HG03060 (cell line): ENCODE measurements at regions not wholly inside any gene's neighbourhood (a gene's known extent, or its start where the extent isn't known, plus 50 kb on each side); places are given as distances from the start of the nearest gene placed in this dataset.

ENCODE experiments used
- ATAC-seq: cut with Tn5 transposase; IDR thresholded peaks from one replicate; pipeline ENCODE4 v1.9.1; 2021; ENCODE audit warnings: low read depth, moderate number of reproducible peaks; ENCODE audit not compliant: unreplicated experiment

DNA sequence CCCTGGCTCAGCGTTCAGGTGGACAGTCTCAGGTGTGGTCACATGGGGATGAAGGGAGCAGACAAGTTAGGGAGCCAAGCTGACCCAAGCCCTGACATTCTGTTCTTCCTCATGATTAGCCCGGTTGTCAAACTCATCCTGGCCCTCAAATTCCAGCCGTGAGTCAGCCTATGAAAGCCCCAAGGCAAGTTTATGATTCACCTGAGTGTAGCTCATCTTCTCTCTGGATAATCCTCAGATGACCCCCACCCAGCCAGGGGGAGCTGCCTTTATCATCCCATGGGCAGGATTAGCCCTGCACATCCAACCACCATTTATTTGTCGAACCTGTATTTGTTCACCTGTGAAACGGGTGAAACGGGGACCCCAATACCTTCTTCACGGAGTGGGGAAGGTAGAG is 161.9 kb downstream of the DHX35 start:
- no peak for ATAC-seq

DNA sequence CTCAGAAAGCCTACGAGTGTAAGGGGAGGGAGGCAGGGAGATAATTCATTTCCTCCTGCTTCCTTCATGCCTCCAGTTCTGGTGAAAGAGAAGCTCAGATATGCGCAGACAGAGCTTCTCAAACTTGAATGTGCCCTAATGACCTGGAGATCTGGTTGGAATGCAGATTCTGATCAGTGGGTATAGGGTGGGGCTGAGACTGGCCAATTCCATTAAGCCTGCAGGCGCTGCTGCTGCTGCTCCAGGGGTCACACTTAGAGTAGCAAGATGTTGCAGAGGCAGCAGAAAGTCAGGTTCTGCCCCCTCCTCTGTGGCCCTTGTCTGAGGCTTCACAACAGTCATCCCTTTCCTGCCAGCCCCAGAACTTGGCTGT is 161.0 kb downstream of the DHX35 start:
- no peak for ATAC-seq

DNA sequence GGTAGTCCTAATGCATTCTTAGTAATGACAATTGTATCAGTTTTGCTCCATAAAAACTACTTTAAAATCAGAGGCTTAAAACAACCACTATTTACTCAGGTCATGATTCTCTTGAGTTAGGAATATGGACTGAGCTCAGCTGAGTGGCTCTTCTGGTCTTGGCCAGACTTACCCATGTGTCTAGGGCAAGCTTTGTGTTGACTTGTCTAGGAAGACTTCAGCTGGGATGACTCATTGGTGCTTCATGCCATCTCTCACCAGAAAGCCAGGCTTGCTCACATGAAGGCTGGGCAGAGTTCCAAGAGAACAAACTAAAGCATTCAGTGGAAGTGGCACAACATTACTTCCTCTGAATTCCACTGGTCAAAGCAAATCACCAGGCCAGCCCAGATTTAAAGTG is 155.3 kb downstream of the DHX35 start:
- no peak for ATAC-seq

DNA sequence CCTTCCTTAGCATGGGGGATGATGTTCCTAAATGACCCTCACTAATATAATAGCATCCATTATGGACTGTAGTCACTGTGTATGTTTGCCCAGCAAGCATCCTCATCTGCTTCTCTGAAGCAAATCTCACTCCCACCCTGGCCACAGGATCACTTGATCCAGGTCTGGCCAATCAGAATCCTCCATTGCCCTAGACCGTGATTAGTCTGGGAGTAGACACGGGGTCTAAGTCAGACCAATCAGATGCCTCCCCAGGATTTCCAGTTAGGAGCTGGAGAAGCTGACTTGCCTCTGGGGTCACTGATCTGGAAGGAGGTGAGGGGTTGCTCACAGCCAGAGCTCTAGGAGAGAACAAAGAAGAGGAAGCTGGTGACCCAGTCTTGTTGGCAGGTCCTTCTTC is 153.9 kb downstream of the DHX35 start:
- ATAC-seq = no peak

DNA sequence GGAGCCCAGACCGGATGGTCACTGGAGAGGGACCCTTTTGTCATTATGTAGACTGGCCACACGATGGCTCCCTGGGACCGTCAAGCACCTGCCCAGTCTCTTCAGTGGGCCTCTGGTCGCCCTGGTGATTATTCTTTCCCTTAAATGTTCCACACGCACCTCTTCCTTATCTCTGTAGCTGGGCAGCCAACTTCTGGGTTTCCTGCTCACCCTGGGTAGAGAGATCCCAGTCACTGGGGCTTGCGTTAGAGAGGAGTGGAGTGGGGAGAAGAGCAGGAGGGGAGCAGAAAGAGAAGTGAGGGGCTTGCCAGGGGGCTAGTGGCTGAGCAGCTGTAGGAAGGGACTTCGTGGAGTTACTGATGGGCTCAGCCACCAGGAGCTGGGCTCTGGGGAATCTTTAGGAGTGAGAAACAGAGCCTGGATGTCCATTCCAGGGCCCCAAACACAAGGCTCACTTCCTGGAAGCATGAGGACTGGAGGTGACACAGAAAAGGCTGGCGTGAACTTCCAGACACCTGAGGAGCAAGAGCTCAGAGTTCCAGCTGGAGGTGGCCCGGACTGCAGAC is 150.1 kb downstream of the DHX35 start:
- no peak for ATAC-seq

DNA sequence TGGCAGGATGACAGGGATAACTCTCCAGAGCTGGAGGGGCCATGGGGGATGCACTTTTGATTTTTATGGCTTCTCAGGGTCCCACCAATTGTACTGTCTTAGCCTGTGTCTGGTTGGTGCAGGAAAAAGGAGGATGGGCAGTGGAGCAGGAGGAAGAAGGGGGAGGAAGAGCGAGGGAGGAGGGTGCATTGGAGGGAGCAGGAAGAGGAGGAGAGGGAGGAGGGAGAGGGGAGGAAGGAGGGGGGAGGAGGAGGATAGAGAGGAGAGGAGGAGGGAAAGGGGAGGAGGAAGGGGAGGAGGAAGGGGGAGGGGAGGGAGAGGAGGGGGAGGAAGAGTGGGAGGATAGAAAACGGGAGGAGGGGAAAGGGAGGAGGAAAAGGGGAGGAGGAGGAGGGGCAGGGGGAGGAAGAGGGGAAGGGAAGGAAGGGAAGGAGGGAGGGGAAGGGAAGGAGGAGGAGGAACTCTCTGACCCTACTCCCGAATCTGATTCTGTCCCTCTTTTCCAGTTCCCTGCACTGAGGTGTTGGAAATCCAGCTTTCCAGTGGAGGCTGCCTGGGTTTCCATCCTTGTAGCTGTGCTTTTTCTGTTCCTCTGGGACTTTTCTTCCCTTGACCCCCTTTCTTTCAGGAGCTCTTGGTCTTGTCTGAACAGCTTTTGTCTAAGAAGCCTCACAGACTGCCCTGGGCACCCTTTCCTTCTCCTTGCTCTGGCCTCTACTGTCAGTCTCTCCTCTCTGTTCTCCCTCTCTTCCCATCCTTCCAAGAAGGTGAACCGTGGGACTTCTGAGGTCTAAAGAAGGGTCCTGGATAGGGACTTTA is 149.4 kb downstream of the DHX35 start:
- ATAC-seq = no peak

DNA sequence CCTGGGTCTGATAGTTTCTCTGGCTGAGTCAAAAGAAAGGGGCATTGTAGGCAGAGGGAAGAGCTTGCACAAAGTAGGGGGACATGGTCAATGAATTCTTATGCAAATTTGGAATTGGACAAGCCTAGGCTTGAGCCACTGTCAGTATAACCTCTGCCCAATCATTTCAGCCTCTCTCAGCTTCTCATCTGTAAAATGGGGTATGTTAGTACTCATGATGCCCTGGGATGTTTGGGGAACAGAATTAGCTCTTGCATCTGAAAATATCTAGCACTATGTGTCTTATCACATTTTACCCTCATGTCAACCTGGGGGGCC is 148.6 kb downstream of the DHX35 start:
- ATAC-seq = no peak

DNA sequence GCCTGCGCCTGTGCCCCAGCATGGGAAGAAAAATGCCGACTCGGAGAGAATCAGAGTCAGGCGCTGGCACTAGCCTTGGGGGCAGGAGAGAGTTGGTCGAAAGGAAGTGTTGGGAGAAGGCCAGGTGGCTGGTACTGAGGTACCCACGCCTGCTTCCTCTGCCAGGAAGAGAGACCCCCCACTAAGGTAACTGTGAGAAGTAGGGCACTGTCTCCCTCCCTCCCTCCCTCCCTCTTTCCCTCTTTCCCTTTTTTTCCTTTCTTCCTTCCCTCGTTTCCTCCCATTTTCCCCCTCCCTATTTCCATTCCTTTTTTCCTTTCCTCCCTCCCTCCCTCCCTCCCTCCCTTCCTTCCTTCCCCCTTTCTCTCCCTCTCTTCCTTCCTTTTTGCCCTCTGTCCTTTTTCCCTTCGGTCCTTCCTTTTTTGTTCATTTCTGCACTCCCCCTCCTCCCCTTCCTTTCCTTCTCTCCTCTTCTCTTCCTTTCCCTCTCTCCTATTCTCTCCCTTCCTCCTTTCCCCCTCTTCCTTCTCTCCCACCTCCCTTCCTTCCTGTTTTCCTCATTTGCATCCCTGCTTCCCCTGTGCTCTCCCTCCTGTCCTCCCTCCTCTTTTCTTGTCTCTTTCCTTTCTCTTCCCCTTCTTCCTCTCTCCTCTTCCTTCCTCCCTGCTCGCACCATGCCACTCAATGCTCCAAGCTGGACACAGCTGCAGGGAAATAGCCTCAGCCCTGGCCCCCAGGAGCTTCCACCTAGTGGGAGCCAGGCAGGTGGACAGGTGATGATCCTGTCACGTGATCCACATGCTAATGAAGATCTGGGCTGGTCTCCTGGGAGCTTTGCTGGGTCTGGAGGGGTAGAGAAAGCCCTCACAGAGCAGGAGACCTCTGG is 148.0 kb downstream of the DHX35 start:
- no peak for ATAC-seq

DNA sequence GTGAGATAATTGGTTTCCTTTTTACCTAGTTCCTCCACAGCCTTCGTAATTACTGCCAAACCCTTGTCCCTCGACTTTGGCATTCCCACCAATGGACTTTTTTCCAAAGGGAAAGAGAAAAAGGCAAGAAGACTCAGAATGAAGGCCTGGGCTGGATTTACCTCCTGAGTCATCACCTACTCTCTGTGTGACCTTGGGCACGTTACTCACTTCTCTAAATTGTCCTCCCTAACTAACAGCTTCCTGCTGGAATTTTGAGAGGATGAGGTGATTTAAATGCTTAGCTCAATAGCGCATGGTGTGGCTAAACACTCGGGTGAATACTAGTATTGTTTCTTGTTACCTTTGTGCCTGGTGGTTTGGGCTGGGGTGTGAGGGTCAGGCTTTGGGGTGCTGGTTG is 146.6 kb downstream of the DHX35 start:
- no peak for ATAC-seq

DNA sequence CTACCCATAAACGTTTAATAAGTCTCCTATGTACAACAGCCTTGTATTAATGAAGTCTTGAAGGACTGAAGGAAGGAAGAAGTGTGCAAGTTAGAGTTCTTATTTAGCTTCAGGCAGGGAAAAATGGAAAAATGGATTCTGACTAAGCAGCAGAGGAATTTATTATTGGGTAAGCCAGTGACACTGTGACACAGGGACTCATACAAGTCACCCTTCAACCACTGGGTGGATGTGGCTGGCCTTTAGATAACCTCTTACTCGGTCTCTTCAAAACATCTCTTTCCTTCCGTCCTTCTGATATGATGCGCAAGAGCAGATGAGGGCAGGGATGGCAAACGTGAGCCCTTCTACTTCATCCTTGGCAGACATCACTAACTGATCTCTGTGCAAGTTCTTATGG is 145.6 kb downstream of the DHX35 start:
- ATAC-seq = no peak

DNA sequence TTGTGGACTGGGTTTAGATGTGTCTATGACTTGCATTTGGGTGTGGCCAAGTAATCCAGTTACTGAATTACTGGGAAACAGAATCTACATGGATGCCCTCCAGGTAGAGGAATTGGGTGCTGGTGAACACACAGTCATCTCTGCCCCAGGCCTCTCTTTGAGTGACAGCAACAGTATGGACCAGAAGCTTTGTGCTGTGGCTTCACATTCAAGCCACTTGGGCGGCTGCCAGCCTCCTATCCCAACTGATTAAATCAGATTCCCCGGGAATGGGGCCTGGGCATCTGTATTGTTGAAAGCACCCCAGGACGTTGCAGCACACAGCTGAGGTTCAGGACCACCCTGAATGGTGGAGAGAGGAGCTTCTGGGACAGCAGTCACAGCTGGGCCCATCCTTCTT is 144.6 kb downstream of the DHX35 start:
- no peak for ATAC-seq

DNA sequence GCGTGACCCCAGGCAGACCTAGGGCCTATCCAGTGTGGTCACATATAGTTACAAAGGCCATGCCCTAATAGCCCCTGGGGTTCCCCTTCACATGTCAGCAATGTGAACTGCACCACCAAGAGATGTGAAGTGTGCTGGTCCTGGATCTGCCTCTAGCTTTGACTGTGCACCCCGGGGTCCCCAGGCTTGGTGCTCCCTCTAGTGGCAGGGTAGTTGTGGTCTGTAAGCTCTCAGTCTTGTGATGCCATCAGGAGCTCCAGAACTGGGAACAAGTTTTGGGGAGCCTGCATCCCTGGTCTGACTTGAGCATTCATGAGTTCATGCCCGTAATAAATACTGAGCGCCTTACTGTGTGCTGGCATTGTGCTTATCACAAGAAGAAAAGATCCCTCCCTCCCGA is 143.4 kb downstream of the DHX35 start:
- no peak for ATAC-seq

DNA sequence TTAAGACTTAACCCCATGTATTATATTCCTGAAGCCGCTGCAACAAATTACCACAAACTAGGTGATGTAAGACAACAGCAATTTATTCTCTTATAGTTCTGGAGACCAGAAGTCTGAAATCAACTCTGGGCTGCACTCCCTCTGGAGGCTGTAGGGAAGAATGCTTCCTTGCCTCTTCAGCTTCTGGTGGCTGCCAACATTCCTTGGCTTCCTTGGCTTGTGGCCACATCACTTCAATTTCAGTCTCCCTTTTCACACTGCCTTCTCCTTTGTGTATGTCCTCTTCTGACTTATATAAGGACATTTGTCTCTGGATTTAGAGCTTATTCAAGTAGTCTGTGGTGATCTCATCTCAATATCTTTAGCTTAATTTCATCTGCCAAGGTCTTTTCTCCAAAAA is 141.6 kb downstream of the DHX35 start:
- no peak for ATAC-seq

DNA sequence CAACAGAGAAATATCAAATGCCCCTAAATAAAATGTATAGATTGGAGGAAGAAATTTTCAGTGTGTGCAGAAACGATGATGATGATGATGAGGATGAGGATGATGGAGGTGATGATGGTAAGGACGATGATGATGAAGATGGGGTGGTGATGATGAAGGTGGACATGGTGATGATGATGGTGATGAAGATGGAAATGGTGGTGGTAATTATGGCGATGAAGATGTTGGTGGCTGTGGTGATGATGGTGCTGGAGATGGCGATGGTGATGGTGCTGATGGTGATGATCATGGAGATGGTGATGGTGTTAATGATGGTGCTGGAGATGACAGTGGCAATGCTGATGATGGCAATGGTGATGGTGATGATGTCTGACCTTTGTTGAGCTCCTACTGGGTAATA is 141.2 kb downstream of the DHX35 start:
- ATAC-seq = no peak

DNA sequence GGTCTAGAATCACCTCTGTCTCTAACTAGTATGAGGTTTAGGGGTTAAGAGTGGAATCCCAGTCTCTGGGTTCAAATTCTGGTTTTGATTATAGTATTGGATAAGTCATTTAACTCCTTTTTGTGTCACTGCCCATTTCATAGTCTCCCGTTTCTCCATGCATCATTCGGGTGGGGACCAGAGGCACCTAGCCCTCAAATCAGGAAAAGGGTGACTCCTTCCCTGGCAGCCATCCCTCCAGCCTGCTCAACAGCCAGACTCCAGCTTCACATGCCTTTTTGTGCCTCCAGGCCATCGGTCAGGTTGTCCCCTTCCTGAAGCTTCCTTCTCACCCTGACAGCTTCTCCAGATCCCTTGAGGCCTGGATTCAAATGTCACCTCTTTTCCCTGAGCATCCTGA is 139.8 kb downstream of the DHX35 start:
- ATAC-seq = no peak

DNA sequence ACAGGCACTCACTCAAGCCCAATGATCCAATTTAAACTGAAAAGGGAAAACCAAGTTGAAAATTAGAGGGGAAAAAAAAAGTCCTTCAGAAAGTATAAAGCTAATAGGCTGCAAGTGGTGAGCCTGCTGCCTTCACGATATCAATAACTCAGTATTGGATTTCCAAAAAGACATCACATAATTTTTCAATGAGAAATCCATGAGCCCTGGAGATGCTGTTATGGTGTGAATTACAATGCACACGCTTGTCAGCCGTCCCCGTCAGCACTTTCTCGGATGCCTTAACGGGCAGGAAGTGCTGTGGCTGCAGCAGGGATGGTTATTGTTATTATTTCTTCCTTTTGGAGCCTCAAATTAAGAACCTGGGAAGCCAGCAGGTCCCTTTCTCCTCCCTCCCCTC is 138.5 kb downstream of the DHX35 start:
- no peak for ATAC-seq

DNA sequence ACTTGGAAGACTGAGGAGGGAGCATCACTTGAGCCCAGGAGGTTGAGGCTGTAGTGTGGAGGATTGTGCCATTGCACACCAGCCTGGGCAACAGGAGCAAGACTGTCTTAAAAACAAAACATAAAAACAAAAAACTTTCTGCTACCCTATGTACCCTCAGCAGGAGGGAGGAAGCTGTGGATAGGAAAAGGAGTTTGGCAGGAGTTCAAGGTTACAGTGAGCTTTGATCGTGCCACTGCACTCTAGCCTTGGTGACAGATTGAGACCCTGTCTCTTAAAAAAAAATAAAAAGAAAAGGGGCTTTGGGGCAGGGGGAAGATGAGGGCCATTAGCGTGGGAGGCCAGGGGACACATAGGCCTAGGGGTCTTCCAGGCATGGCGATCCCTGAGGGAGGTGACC is 135.7 kb downstream of the DHX35 start:
- no peak for ATAC-seq

DNA sequence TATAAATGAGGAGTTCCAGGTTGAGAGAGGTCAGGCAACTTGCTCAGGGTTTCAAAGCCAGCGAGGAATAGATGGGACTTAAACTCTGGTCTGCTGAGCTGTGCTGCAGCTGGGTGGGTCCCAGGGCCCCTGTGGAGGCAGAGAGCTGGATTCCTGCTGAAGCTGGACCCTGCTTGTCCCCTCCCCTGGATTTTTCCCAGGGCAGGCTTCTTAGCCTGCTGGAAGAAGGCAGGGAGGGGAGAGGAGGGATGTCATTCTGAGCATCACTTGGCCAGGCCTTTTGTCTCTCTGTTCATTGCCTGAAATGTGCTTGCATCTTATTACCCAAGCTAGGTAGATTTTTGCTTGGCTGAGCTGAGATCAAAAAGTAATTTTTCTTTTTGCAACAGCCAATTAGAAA is 133.7 kb downstream of the DHX35 start:
- no peak for ATAC-seq

DNA sequence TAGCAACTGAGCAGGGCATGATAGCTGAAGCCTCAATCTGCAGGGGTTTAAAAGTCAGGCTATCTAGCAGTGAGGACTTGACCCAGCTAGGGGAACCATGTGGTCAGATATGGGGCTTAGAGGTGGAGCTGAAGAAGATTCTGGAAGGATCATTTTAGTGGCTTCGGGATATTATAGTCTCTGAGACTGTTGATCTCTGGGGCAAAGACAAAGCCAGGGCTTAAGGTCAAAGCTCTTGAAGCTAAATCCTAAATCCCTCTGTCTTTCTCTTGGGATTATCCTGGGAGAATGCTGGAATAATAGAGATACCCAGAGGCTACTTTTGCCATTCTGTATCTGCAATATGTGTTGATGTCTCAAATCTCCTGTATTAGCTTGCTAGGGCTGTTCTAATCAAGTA is 132.2 kb downstream of the DHX35 start:
- ATAC-seq = no peak

DNA sequence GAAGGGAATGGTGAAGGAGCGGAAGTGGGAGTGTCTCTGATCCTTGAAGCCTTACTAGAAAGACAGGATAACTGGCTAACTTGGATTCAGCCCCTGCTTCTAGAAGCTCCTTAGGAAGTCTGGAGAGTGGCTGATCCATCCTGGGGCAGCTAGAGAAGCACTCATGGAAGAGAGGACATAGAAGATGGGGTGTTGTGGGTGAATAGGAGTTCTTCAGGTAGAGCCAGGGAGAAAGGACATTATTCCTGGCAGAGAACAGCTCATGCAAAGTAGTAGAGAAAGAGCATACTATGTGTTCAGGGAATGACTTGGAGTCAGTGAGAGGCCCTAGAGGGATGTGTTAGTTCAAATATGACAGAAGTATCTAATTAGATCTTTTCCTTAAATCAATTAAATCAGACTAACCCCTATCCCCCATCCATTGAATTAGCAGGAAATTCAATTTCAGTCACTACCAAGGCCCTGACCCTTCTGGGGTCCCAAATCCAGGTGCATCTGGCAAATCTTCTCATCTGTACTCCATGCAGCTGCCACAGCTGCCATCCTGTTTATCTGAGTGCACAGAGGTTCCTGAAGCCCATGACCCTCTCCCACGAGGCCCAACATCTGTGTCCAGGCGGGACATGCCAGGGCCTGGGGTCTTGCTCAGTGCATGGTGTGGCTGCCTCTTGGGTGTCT is 130.7 kb downstream of the DHX35 start:
- ATAC-seq = no peak

DNA sequence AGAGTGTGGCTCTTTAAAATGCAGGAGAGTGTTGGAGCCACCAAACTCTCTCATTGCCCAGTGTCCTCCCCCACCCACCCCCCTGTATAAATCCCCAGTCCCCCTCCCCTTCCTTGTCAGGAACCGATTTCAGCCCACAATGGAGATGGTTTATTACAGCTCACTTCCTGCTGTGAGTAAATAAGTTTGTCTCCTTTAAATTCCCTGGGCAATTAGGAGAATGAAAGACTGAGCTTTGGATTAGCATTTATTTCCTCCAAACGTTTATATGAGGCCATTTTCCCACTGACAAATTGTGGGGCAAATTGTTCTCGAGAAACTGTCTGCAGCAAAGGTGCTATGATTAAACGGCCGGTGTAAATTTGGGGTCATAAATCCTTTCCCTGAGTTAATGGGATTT is 128.8 kb downstream of the DHX35 start:
- ATAC-seq = no peak
